PC-3 (cell line): ENCODE measurements at regions not wholly inside any gene's neighbourhood (a gene's known extent, or its start where the extent isn't known, plus 50 kb on each side); places are given as distances from the start of the nearest gene placed in this dataset.

Experiments
- ATAC-seq: fragments of 200-7000 bp; cut with Tn5 transposase; 2 replicates; pipeline ENCODE4 v1.9.1; 2020; ENCODE audit warnings: mild to moderate bottlenecking, moderate library complexity
- BruUV-seq: library from RNA; stranded (reverse); fragments of 400-500 nt; replicated peaks from 2 replicates; lab custom pipeline; 2021; lab: Mats Ljungman, UMichigan
- CTCF ChIA-PET: fragments of 300-600 bp; sonication (Branson Sonifier 250); formaldehyde crosslinking; loops from one replicate; lab custom pipeline; 2022; ENCODE audit warnings: antibody characterized with exemption; lab: Charles Lee
- POLR2A ChIA-PET: fragments of 300-600 bp; sonication (Branson Sonifier 250); formaldehyde crosslinking; loops from one replicate; lab custom pipeline; 2022; ENCODE audit warnings: antibody characterized with exemption; ENCODE audit not compliant: unreplicated experiment; lab: Charles Lee
- DNase-seq: peaks from one replicate; pipeline ENCODE4 v3.0.0-alpha.2; 2015
- H2AFZ ChIP-seq: fragments of 300-600 bp; sonication (generic); 2 replicates; pipeline ENCODE4 v1.6.0; 2016; ENCODE audit warnings: antibody characterized with exemption, low read length
- H3F3A ChIP-seq: fragments of 300-600 bp; sonication (generic); one replicate; pipeline ENCODE4 v1.6.0; 2017; ENCODE audit warnings: antibody characterized with exemption, low read length, control low read depth, mild to moderate bottlenecking; ENCODE audit not compliant: unreplicated experiment
- H3K27ac ChIP-seq: fragments of 300-600 bp; sonication (generic); 2 replicates; pipeline ENCODE4 v1.5.1; 2016; ENCODE audit warnings: mild to moderate bottlenecking, low read length
- H3K27me3 ChIP-seq: fragments of 300-600 bp; sonication (generic); 2 replicates; pipeline ENCODE4 v1.6.1; 2016; ENCODE audit warnings: low read length, mixed read lengths
- H3K36me3 ChIP-seq: fragments of 300-600 bp; sonication (generic); 2 replicates; pipeline ENCODE4 v1.6.1; 2016; ENCODE audit warnings: low read depth, mixed run types, low read length, mixed read lengths
- H3K4me1 ChIP-seq: fragments of 300-600 bp; sonication (generic); 2 replicates; pipeline ENCODE4 v1.5.1; 2016; ENCODE audit warnings: low read length; ENCODE audit not compliant: insufficient read depth
- H3K4me2 ChIP-seq: fragments of 300-600 bp; sonication (generic); 2 replicates; pipeline ENCODE4 v1.6.0; 2016; ENCODE audit warnings: low read length
- H3K4me3 ChIP-seq: fragments of 300-600 bp; sonication (generic); 2 replicates; pipeline ENCODE4 v1.5.1; 2016; ENCODE audit warnings: mild to moderate bottlenecking, low read length, mixed read lengths
- H3K79me2 ChIP-seq: fragments of 300-600 bp; sonication (generic); 2 replicates; pipeline ENCODE4 v1.6.1; 2017; ENCODE audit warnings: low read length, mixed read lengths
- H3K9ac ChIP-seq: fragments of 300-600 bp; sonication (generic); 2 replicates; pipeline ENCODE4 v1.6.0; 2016; ENCODE audit warnings: mild to moderate bottlenecking, low read length
- H3K9me2 ChIP-seq: fragments of 300-600 bp; sonication (generic); replicated peaks from 2 replicates; pipeline ENCODE4 v1.6.1; 2016; ENCODE audit warnings: mixed run types, low read length, mixed read lengths
- H3K9me3 ChIP-seq: fragments of 300-600 bp; sonication (generic); 2 replicates; pipeline ENCODE4 v1.6.1; 2016; ENCODE audit warnings: low read length, mixed read lengths
- H4K20me1 ChIP-seq: fragments of 300-600 bp; sonication (generic); 2 replicates; pipeline ENCODE4 v1.6.1; 2016; ENCODE audit warnings: low read length, mixed read lengths
- CTCF ChIP-seq: fragments of 300-600 bp; sonication (generic); conservative IDR thresholded peaks from 2 replicates; pipeline ENCODE4 v1.5.1; 2017; ENCODE audit warnings: antibody characterized with exemption, low read depth, mild to moderate bottlenecking, low read length
- EZH2 ChIP-seq: fragments of 300-600 bp; sonication (generic); IDR thresholded peaks from one replicate; pipeline ENCODE4 v1.6.1; 2017; ENCODE audit warnings: antibody characterized with exemption, mild to moderate bottlenecking, low read length; ENCODE audit not compliant: unreplicated experiment
- EZH2phosphoT487 ChIP-seq: fragments of 300-600 bp; sonication (generic); IDR thresholded peaks from 2 replicates; pipeline ENCODE4 v1.6.1; 2018; ENCODE audit warnings: mild to moderate bottlenecking, antibody characterized with exemption, low read length, borderline replicate concordance
- intact Hi-C: fragments of 100-400 bp; cut with micrococcal nuclease; formaldehyde crosslinking; loops from 2 replicates; pipeline ENCODE4 v1.9.0; 2023

- Histone ChIP-seq H3K4me3 (no peak overlapping the region), H3K79me2 (no peaks in the 10 kb centered on the region), H3K9me2 (no peaks in the 10 kb centered on the region), H3K4me2 (no peak overlapping the region), H3K4me1 (peaks cover 19% of the 10 kb centered on the region), H3K27ac (no peak overlapping the region), H3K9ac (no peak overlapping the region), H4K20me1 (no peaks in the 10 kb centered on the region), H2AFZ (no peak overlapping the region), H3K9me3 (no peaks in the 10 kb centered on the region), H3K36me3 (no peaks in the 10 kb centered on the region), H3K27me3 (no peaks in the 10 kb centered on the region), H3F3A (no peaks in the 10 kb centered on the region)
- no peak for ATAC-seq
- intact Hi-C loops: no loop called here
- DNase-seq: no peak
- ChIA-PET POLR2A (no interaction called here), CTCF (no interaction called here)
- BruUV-seq: no TSS peak
- no peak for TF ChIP-seq EZH2
- TF ChIP-seq EZH2phosphoT487: no peak
- TF ChIP-seq CTCF: no peak
Measured at GRCh38 chr2:20138696-20139095, 86.2 kb downstream of the SDC1 start.

GRCh38 chr2:20137884-20138283, 86.5 kb upstream of the LAPTM4A start:
- CTCF ChIA-PET: no interaction called here
- H3F3A ChIP-seq: no peaks in the 10 kb centered on the region
- POLR2A ChIA-PET: no interaction called here

More at GRCh38 chr2:20137884-20138283, 86.5 kb upstream of the LAPTM4A start:
- no peaks in the 10 kb centered on the region for H4K20me1 ChIP-seq
- ATAC-seq: no peak
- no peaks in the 10 kb centered on the region for H3K27me3 ChIP-seq
- no peaks in the 10 kb centered on the region for H3K9me2 ChIP-seq
- H3K79me2 ChIP-seq: no peaks in the 10 kb centered on the region
- H3K9ac ChIP-seq: no peak overlapping the region
- TF ChIP-seq EZH2phosphoT487: no peak
- no peak for TF ChIP-seq EZH2
- no peak for TF ChIP-seq CTCF
- H3K4me1 ChIP-seq: peaks cover 14% of the 10 kb centered on the region
- H3K36me3 ChIP-seq: no peaks in the 10 kb centered on the region
- H3K27ac ChIP-seq: no peak overlapping the region
- intact Hi-C loops: no loop called here
- BruUV-seq: no TSS peak
- no peak overlapping the region for H3K4me2 ChIP-seq
- no peak for DNase-seq
- H3K4me3 ChIP-seq: no peak overlapping the region
- no peak overlapping the region for H2AFZ ChIP-seq
- no peaks in the 10 kb centered on the region for H3K9me3 ChIP-seq
